ENCODE measurements at regions not wholly inside any gene's neighbourhood (a gene's known extent, or its start where the extent isn't known, plus 50 kb on each side); places are given as distances from the start of the nearest gene placed in this dataset.

- TF ChIP-seq CTCF (IDR thresholded peaks at IDR 0.05), result no peak
- no peak for TF ChIP-seq POLR2A (IDR thresholded peaks at IDR 0.05)
- TF ChIP-seq POLR2AphosphoS5 (IDR thresholded peaks at IDR 0.05), result no peak
These were observed 265.2 kb downstream of the QKI start for GRCh38 chr6:163679753-163680152.
